ENCODE measurements at regions not wholly inside any gene's neighbourhood (a gene's known extent, or its start where the extent isn't known, plus 50 kb on each side); places are given as distances from the start of the nearest gene placed in this dataset.

DNA sequence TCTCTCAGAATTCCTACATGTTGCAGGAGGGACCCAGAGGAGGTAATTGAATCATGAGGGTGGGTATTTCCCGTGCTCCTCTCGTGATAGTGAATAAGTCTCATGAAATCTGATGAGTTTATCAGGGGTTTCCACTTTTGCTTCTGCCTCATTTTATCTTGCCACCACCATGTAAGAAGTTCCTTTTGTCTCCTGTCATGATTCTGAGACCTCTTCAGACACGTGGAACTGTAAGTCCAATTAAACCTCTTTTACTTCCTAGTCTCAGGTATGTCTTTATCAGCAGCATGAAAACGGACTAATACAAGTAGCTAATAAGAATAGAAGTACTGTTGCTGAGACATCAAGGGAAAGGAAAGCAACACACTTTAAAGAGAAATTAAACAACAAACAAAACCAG lies 143.4 kb downstream of the CCDC71L start:
- TF ChIP-seq, protein P1, sequence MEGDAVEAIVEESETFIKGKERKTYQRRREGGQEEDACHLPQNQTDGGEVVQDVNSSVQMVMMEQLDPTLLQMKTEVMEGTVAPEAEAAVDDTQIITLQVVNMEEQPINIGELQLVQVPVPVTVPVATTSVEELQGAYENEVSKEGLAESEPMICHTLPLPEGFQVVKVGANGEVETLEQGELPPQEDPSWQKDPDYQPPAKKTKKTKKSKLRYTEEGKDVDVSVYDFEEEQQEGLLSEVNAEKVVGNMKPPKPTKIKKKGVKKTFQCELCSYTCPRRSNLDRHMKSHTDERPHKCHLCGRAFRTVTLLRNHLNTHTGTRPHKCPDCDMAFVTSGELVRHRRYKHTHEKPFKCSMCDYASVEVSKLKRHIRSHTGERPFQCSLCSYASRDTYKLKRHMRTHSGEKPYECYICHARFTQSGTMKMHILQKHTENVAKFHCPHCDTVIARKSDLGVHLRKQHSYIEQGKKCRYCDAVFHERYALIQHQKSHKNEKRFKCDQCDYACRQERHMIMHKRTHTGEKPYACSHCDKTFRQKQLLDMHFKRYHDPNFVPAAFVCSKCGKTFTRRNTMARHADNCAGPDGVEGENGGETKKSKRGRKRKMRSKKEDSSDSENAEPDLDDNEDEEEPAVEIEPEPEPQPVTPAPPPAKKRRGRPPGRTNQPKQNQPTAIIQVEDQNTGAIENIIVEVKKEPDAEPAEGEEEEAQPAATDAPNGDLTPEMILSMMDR (IDR thresholded peaks at IDR 0.05): no peak
- TF ChIP-seq POLR2A (IDR thresholded peaks at IDR 0.05): no peak

All from body of pancreas (tissue), 4 donors.